HL-60 (cell line): ENCODE measurements at regions not wholly inside any gene's neighbourhood (a gene's known extent, or its start where the extent isn't known, plus 50 kb on each side); places are given as distances from the start of the nearest gene placed in this dataset.

Experiments used
- DNase-seq, 2 experiments: peaks; one replicate each; pipeline ENCODE4 v3.0.0-alpha.2; 2010 to 2020; ENCODE audit warnings: low read depth in 1 of 2, low spot score in 1 of 2
- H3K27ac ChIP-seq: fragments of 250-450 bp; sonication (Bioruptor Pico); replicated peaks from 2 replicates; pipeline ENCODE4 v1.5.1; 2020; ENCODE audit warnings: mild to moderate bottlenecking, moderate library complexity
- H3K27me3 ChIP-seq: fragments of 250-450 bp; sonication (Bioruptor Pico); 2 replicates; pipeline ENCODE4 v1.5.1; 2021; ENCODE audit warnings: mild to moderate bottlenecking, moderate library complexity; ENCODE audit not compliant: insufficient read depth, poor library complexity, severe bottlenecking
- H3K4me3 ChIP-seq: replicated peaks from 2 replicates; pipeline ENCODE4 v1.5.1; 2011; ENCODE audit warnings: mild to moderate bottlenecking, control low read depth, low read length; ENCODE audit not compliant: insufficient read depth
- GABPA ChIP-seq: IDR thresholded peaks from 2 replicates; pipeline ENCODE4 v1.6.1; 2012; ENCODE audit warnings: low read depth
- POLR2AphosphoS5 ChIP-seq: IDR thresholded peaks from 2 replicates; pipeline ENCODE4 v1.6.1; 2012; ENCODE audit warnings: low read depth
- SPI1 ChIP-seq: IDR thresholded peaks from 2 replicates; pipeline ENCODE4 v1.6.1; 2012; ENCODE audit warnings: low read depth, mild to moderate bottlenecking, borderline replicate concordance
- TF ChIP-seq, protein P1 (sequence below): IDR thresholded peaks from one replicate; pipeline ENCODE4 v1.5.1; 2011; ENCODE audit warnings: low read length, control low read depth, inconsistent platforms; ENCODE audit not compliant: insufficient read depth
- TF ChIP-seq, protein P2 (sequence below): IDR thresholded peaks from 2 replicates; pipeline ENCODE4 v1.6.1; 2012; ENCODE audit warnings: low read depth; ENCODE audit not compliant: insufficient replicate concordance

DNA sequence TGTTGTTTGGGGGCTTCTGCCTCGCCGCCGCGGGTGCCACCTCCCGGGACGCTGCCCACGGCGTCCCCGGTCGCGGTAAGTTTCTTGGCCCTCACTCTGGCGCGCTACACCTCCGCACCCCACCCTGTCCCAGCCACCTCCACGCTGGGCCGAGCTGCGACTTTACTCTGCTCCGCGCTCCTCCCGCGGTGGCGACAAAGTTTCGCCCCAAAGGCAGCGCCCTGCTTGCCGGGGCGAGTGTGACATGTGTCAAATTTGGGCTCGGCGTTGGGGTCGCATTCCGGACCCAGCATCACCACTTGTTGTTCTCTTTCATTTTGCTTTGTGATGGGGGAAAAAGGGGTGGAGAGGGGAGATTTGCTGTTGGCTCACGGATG lies 167.7 kb upstream of the PPP1R3A start:
- Histone ChIP-seq H3K27me3 (peaks cover 53% of the 10 kb centered on the region), H3K27ac (no peak overlapping the region), H3K4me3 (peak overlapping the region; percentile 69)
- TF ChIP-seq SPI1, result no peak
- TF ChIP-seq, protein P1, sequence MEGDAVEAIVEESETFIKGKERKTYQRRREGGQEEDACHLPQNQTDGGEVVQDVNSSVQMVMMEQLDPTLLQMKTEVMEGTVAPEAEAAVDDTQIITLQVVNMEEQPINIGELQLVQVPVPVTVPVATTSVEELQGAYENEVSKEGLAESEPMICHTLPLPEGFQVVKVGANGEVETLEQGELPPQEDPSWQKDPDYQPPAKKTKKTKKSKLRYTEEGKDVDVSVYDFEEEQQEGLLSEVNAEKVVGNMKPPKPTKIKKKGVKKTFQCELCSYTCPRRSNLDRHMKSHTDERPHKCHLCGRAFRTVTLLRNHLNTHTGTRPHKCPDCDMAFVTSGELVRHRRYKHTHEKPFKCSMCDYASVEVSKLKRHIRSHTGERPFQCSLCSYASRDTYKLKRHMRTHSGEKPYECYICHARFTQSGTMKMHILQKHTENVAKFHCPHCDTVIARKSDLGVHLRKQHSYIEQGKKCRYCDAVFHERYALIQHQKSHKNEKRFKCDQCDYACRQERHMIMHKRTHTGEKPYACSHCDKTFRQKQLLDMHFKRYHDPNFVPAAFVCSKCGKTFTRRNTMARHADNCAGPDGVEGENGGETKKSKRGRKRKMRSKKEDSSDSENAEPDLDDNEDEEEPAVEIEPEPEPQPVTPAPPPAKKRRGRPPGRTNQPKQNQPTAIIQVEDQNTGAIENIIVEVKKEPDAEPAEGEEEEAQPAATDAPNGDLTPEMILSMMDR, result no peak
- no peak for TF ChIP-seq GABPA
- TF ChIP-seq, protein P2, sequence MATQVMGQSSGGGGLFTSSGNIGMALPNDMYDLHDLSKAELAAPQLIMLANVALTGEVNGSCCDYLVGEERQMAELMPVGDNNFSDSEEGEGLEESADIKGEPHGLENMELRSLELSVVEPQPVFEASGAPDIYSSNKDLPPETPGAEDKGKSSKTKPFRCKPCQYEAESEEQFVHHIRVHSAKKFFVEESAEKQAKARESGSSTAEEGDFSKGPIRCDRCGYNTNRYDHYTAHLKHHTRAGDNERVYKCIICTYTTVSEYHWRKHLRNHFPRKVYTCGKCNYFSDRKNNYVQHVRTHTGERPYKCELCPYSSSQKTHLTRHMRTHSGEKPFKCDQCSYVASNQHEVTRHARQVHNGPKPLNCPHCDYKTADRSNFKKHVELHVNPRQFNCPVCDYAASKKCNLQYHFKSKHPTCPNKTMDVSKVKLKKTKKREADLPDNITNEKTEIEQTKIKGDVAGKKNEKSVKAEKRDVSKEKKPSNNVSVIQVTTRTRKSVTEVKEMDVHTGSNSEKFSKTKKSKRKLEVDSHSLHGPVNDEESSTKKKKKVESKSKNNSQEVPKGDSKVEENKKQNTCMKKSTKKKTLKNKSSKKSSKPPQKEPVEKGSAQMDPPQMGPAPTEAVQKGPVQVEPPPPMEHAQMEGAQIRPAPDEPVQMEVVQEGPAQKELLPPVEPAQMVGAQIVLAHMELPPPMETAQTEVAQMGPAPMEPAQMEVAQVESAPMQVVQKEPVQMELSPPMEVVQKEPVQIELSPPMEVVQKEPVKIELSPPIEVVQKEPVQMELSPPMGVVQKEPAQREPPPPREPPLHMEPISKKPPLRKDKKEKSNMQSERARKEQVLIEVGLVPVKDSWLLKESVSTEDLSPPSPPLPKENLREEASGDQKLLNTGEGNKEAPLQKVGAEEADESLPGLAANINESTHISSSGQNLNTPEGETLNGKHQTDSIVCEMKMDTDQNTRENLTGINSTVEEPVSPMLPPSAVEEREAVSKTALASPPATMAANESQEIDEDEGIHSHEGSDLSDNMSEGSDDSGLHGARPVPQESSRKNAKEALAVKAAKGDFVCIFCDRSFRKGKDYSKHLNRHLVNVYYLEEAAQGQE, result no peak
- TF ChIP-seq POLR2AphosphoS5, result no peak
- DNase-seq, result no peak

DNA sequence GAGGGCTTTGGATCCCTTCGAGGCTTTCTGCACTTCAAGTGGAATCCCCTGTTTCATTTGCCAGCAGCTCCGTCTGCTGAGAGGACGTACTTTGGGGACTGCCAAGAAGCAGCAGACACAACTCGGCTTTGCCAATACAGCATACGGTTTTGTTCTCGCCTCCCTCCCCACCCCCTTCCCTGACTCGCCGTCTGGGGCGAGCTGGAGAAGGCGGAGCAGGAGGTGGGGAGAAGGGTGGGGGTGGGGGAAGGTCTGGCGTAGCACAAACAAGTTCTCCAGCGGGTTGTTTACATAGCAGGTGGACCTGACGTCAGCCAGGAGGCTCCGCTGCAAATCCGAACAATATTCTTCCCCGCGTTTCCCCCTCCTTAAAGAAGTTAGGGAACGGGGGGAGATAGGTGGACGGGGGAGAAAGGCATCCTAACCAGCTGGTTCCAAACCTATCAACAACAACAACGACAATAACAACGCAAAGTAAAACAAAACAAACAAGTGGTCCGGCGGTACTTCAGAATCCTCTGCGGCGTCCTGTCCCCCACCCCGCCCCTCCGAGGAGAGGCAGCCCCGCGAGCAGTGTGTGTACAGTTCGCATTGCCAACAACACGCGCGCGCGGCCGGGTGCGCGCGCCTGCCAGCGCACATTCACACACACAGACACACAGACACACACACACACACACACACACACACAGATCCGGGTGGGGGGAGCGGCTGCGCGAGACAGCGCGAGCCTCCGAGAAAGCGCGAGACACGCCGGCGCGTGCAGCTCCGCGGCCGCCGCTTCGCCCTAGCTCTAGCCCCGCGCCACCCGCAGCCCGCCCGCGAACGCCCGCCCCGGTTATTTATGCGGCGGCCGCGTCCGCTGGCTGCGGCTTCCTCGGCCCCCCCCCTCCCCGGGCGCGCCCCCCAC lies 167.0 kb upstream of the PPP1R3A start:
- peak overlapping the region; percentile 69 for H3K4me3 ChIP-seq
- no peak for TF ChIP-seq SPI1
- TF ChIP-seq GABPA, result no peak
- TF ChIP-seq, protein P2, result no peak
- TF ChIP-seq, protein P1, result no peak
- TF ChIP-seq POLR2AphosphoS5, result no peak
- peaks cover 53% of the 10 kb centered on the region for H3K27me3 ChIP-seq
- no peak overlapping the region for H3K27ac ChIP-seq
- DNase-seq, result peak in 1 of 2 experiments; percentile 25

DNA sequence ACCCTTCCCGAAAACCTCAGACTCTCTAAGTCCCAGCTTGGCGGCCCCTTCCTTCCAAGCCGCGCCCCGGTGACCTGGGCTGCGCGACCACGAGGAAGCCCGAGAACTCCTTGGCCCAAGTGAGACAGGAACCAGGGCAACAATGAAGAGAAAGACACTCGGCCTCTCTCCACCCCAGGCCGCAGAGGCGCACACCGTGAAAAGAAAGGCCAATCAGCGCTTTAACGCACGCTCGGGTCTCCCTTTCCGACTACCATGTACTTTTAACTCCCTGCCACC lies 166.4 kb upstream of the PPP1R3A start:
- DNase-seq, result no peak
- H3K4me3 ChIP-seq, result peak overlapping the region; percentile 69
- peaks cover 53% of the 10 kb centered on the region for H3K27me3 ChIP-seq

More for the DNA sequence above, 166.4 kb upstream of the PPP1R3A start:
- TF ChIP-seq POLR2AphosphoS5 (no peak), GABPA (no peak), SPI1 (no peak)
- TF ChIP-seq, protein P1, result no peak
- TF ChIP-seq, protein P2, result no peak
- no peak overlapping the region for H3K27ac ChIP-seq
